Epithelial cell of esophagus (primary cell): ENCODE measurements at regions not wholly inside any gene's neighbourhood (a gene's known extent, or its start where the extent isn't known, plus 50 kb on each side); places are given as distances from the start of the nearest gene placed in this dataset.
A peak's percentile ranks its signal among the peaks of the same experiment; 100 is the strongest.

Experiments
- DNase-seq: peaks from one replicate; pipeline ENCODE4 v3.0.0; 2010; ENCODE audit warnings: low read depth
- H3K4me3 ChIP-seq: 2 replicates; pipeline ENCODE4 v1.5.1; 2011; ENCODE audit warnings: mild to moderate bottlenecking, low read length, control low read depth
- CTCF ChIP-seq: IDR thresholded peaks from 2 replicates; pipeline ENCODE4 v1.5.1; 2011; ENCODE audit warnings: low read depth, mild to moderate bottlenecking, low read length, control low read depth, inconsistent platforms; ENCODE audit not compliant: insufficient read depth; ENCODE audit errors: missing control alignments

GRCh38 chr12:13580206-13580605 lies 383.7 kb downstream of the EMP1 start:
- no peak for DNase-seq
- no peak for TF ChIP-seq CTCF
- H3K4me3 ChIP-seq = no peak overlapping the region

GRCh38 chr12:13576935-13577500 lies 380.5 kb downstream of the EMP1 start:
- H3K4me3 ChIP-seq = no peak overlapping the region
- DNase-seq = no peak
- no peak for TF ChIP-seq CTCF

GRCh38 chr12:13573698-13574321 lies 377.3 kb downstream of the EMP1 start:
- no peak for TF ChIP-seq CTCF
- DNase-seq = peak; percentile 75
- H3K4me3 ChIP-seq = no peak overlapping the region

- no peak for TF ChIP-seq CTCF
- no peak for DNase-seq
- H3K4me3 ChIP-seq = no peak overlapping the region
Measured at GRCh38 chr12:13571035-13571434, 374.5 kb downstream of the EMP1 start.

- TF ChIP-seq CTCF = no peak
- DNase-seq = no peak
- H3K4me3 ChIP-seq = no peak overlapping the region
Measured at GRCh38 chr12:13570005-13570694, 373.6 kb downstream of the EMP1 start.

GRCh38 chr12:13566292-13566691 lies 369.8 kb downstream of the EMP1 start:
- peak; percentile 4 for DNase-seq
- no peak for TF ChIP-seq CTCF
- H3K4me3 ChIP-seq = no peak overlapping the region
